Natural killer cell (primary cell): ENCODE measurements at regions not wholly inside any gene's neighbourhood (a gene's known extent, or its start where the extent isn't known, plus 50 kb on each side); places are given as distances from the start of the nearest gene placed in this dataset.

Experiments used
- ATAC-seq, 3 donors: fragments of 150-1000 bp in 2 of 3; fragments of 200-7000 bp in 1 of 3; cut with Tn5 transposase; 1 replicate in 1 of 3; 2 replicates in 2 of 3; pipeline ENCODE4 v1.10.0; 2021; ENCODE audit warnings: mild to moderate bottlenecking in 2 of 3, moderate library complexity in 2 of 3
- DNase-seq, 2 donors: peaks; one replicate each; pipeline versions ENCODE4 v3.0.0 to v3.0.0-alpha.2; 2013 to 2021; ENCODE audit warnings: mixed read lengths in 1 of 2
- H3K27ac ChIP-seq: one replicate; pipeline ENCODE4 v1.5.1; 2013; ENCODE audit warnings: mild to moderate bottlenecking, low read length
- H3K27me3 ChIP-seq: one replicate; pipeline ENCODE4 v1.6.1; 2013; ENCODE audit warnings: low read length; ENCODE audit not compliant: control insufficient read depth, insufficient read depth
- H3K36me3 ChIP-seq: one replicate; pipeline ENCODE4 v1.6.1; 2013; ENCODE audit warnings: low read length; ENCODE audit not compliant: control insufficient read depth, insufficient read depth
- H3K4me1 ChIP-seq: one replicate; pipeline ENCODE4 v1.6.1; 2013; ENCODE audit warnings: low read length; ENCODE audit not compliant: control insufficient read depth, insufficient read depth
- H3K4me3 ChIP-seq: one replicate; pipeline ENCODE4 v1.5.1; 2013; ENCODE audit warnings: low read length
- H3K9me3 ChIP-seq: one replicate; pipeline ENCODE4 v1.6.1; 2013; ENCODE audit warnings: low read length; ENCODE audit not compliant: control insufficient read depth, insufficient read depth
- H3K27ac Mint-ChIP-seq, 2 donors: one replicate each; pipeline ENCODE4 v1.8.0; 2022; ENCODE audit warnings: mild to moderate bottlenecking in 2 of 2, mixed read lengths in 2 of 2, moderate library complexity in 1 of 2
- H3K27me3 Mint-ChIP-seq, 2 donors: one replicate each; pipeline ENCODE4 v1.8.0; 2022; ENCODE audit warnings: low read depth in 2 of 2, mixed read lengths in 2 of 2
- H3K36me3 Mint-ChIP-seq: one replicate; pipeline ENCODE4 v1.8.0; 2022; ENCODE audit warnings: mixed read lengths
- H3K4me1 Mint-ChIP-seq, 2 donors: one replicate each; pipeline ENCODE4 v1.8.0; 2022; ENCODE audit warnings: mixed read lengths in 2 of 2
- H3K4me3 Mint-ChIP-seq: one replicate; pipeline ENCODE4 v1.8.0; 2022; ENCODE audit warnings: mild to moderate bottlenecking, moderate library complexity, mixed read lengths
- H3K9me3 Mint-ChIP-seq, 2 donors: one replicate each; pipeline ENCODE4 v1.8.0; 2022; ENCODE audit warnings: mixed read lengths in 2 of 2
- WGBS: methylation state at CpG from one replicate; pipeline ENCODE4 v1.1.7; 2013; ENCODE audit warnings: missing lambda C conversion rate; ENCODE audit not compliant: insufficient coverage; 5-methylcytosine and 5-hydroxymethylcytosine counted together
- intact Hi-C: fragments of 100-400 bp; cut with micrococcal nuclease; formaldehyde crosslinking; loops from one replicate; pipeline ENCODE4 v1.14.2; 2022
- TF ChIP-seq, protein P1 (sequence below): fragments of 200-600 bp; IDR thresholded peaks from one replicate; pipeline ENCODE4 v1.8.0; 2022; ENCODE audit warnings: antibody characterized with exemption

DNA sequence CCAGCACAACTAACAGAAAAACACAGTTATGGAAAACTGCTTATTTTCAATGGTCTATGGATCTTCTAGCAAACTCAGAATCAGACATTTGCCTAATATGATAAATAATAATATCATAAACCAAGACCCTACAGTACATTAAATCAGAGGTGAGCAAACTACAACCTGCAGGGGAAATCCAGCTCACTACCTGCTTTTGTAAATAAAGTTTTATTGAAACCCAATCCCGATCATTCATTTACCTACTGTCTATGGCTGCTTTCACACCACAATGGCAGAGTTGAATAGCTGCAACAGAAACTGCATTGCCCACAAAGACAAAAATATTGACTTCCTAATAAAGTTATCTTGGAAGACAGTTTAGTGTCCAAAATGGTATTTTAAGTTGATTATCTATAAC is 108.5 kb downstream of the ELAPOR2 start:
- H3K36me3 Mint-ChIP-seq = no peaks in the 10 kb centered on the region
- no peaks in the 10 kb centered on the region for H3K27me3 Mint-ChIP-seq
- Histone ChIP-seq H3K4me3 (no peak overlapping the region), H3K9me3 (no peaks in the 10 kb centered on the region), H3K27ac (no peak overlapping the region), H3K4me1 (peaks cover 7% of the 10 kb centered on the region), H3K36me3 (no peaks in the 10 kb centered on the region), H3K27me3 (no peaks in the 10 kb centered on the region)
- H3K4me3 Mint-ChIP-seq = no peak overlapping the region
- intact Hi-C loops = no loop called here
- DNase-seq = no peak
- no peak for ATAC-seq
- TF ChIP-seq, protein P1, sequence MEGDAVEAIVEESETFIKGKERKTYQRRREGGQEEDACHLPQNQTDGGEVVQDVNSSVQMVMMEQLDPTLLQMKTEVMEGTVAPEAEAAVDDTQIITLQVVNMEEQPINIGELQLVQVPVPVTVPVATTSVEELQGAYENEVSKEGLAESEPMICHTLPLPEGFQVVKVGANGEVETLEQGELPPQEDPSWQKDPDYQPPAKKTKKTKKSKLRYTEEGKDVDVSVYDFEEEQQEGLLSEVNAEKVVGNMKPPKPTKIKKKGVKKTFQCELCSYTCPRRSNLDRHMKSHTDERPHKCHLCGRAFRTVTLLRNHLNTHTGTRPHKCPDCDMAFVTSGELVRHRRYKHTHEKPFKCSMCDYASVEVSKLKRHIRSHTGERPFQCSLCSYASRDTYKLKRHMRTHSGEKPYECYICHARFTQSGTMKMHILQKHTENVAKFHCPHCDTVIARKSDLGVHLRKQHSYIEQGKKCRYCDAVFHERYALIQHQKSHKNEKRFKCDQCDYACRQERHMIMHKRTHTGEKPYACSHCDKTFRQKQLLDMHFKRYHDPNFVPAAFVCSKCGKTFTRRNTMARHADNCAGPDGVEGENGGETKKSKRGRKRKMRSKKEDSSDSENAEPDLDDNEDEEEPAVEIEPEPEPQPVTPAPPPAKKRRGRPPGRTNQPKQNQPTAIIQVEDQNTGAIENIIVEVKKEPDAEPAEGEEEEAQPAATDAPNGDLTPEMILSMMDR = no peak
- H3K4me1 Mint-ChIP-seq = no peaks in the 10 kb centered on the region
- no peak overlapping the region for H3K27ac Mint-ChIP-seq
- H3K9me3 Mint-ChIP-seq = no peaks in the 10 kb centered on the region
- 89% methylated on average over 1 of the region's 1 CpG for WGBS

DNA sequence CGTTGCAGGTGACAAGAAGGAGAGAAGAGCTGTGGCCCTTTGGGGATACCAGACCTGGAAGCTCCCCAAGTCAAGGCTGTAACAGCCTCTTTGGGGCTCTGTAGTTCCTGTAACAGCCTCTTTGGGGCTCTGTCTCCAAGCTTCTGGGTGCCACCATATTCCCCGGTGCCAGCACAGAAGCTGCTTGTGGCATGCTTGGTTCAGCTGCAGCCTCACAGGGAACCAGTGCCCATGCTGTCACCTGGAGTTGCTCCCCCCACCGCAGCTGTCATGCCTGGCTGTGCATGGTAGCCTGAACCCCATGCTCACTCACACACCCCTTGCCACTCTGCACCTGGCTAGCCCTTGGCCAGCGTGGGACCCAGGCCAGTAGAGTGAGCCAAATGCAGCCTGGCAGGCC is 109.1 kb downstream of the ELAPOR2 start:
- ATAC-seq (no peak), DNase-seq (peak in 1 of 2 donors; percentile 15)
- Mint-ChIP-seq H3K4me1 (no peaks in the 10 kb centered on the region), H3K9me3 (no peaks in the 10 kb centered on the region), H3K27ac (no peak overlapping the region), H3K27me3 (no peaks in the 10 kb centered on the region), H3K4me3 (no peak overlapping the region), H3K36me3 (no peaks in the 10 kb centered on the region)
- Histone ChIP-seq H3K27me3 (no peaks in the 10 kb centered on the region), H3K36me3 (no peaks in the 10 kb centered on the region), H3K27ac (no peak overlapping the region), H3K9me3 (no peaks in the 10 kb centered on the region), H3K4me1 (peaks cover 7% of the 10 kb centered on the region), H3K4me3 (no peak overlapping the region)
- 79% methylated on average over 4 of the region's 4 CpGs for WGBS
- intact Hi-C loops = no loop called here
- TF ChIP-seq, protein P1 = no peak

DNA sequence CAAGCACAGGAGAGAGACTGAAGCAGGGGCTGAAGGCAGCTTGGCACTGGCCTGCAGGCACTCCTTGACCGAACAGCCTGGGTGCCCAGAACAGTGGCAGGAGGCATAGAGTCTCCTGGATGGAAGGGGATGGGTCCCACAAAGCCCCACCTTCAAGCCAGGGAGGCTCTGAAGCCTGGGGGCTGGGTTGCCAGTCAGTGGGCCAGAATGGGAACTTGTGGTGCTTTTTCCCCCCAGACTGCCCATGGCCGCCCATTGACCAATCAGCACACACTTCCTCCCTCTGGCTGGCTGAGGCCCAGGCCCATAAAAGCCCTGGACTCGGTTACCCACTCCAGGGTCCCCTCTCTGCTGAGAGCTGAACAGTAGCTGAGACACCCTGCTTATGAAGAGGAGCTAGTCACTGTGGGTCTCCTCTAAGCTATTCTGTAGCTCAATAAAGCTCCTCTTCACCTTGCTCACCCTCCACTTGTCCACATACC is 109.6 kb downstream of the ELAPOR2 start:
- DNase-seq (no peak), ATAC-seq (no peak)
- Histone ChIP-seq H3K4me1 (peaks cover 7% of the 10 kb centered on the region), H3K27ac (no peak overlapping the region), H3K9me3 (no peaks in the 10 kb centered on the region), H3K4me3 (no peak overlapping the region), H3K27me3 (no peaks in the 10 kb centered on the region), H3K36me3 (no peaks in the 10 kb centered on the region)
- Mint-ChIP-seq H3K27me3 (no peaks in the 10 kb centered on the region), H3K4me1 (no peaks in the 10 kb centered on the region), H3K27ac (no peak overlapping the region), H3K36me3 (no peaks in the 10 kb centered on the region), H3K9me3 (no peaks in the 10 kb centered on the region), H3K4me3 (no peak overlapping the region)
- TF ChIP-seq, protein P1 = no peak
- WGBS = 86% methylated on average over 3 of the region's 3 CpGs
- intact Hi-C loops = no loop called here

DNA sequence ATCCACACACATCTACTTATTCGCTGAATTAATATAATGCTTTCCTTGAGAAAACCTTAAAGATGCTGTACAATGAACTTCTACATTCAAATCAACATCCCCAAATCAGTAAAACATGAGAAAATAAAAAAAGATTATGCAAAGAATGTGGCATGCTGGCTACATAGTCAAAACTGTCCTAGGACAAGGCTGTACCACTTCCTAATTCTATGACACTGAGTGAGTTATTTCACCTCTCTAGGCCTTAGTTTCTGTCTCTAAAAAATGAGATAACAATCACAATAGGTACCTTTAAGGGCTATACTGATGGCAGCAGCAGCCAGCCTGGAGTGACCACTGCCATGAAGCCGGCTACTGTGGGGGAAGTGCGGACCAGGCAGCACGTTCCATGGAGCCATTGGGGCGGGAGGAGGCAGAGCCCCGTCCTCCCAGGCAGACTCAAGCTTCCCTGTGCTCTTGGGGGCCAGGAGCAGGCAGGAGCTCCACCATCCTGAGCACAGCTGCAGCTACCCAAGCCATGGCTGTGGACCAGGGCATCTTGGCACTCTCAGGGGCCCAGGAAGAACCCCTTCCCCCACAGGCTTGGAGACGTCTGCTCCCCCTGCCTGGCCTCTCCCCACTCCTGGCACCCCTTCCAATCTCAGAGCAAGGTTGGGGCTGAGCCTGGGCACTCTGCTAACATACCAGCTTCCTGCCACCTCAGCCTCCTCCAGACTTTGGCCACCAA is 110.2 kb downstream of the ELAPOR2 start:
- DNase-seq = no peak
- Histone ChIP-seq H3K27me3 (no peaks in the 10 kb centered on the region), H3K4me3 (no peak overlapping the region), H3K27ac (no peak overlapping the region), H3K9me3 (no peaks in the 10 kb centered on the region), H3K4me1 (peaks cover 7% of the 10 kb centered on the region), H3K36me3 (no peaks in the 10 kb centered on the region)
- Mint-ChIP-seq H3K4me3 (no peak overlapping the region), H3K27ac (no peak overlapping the region), H3K4me1 (no peaks in the 10 kb centered on the region), H3K36me3 (no peaks in the 10 kb centered on the region), H3K9me3 (no peaks in the 10 kb centered on the region), H3K27me3 (no peaks in the 10 kb centered on the region)
- intact Hi-C loops = no loop called here
- TF ChIP-seq, protein P1 = no peak
- ATAC-seq = no peak
- WGBS = 86% methylated on average over 7 of the region's 7 CpGs
